ENCODE measurements at regions not wholly inside any gene's neighbourhood (a gene's known extent, or its start where the extent isn't known, plus 50 kb on each side); places are given as distances from the start of the nearest gene placed in this dataset.
A peak's percentile ranks its signal among the peaks of the same experiment; 100 is the strongest.
"Not testable (repeated sequence)": the region's sequence is repeated elsewhere in the genome, so short reads cannot be mapped to it uniquely, and the experiment has no call there.

GRCh38 chr3:102336130-102336529, 98.7 kb upstream of the ZPLD1 start:
- no peak for DNase-seq (ENCODE audit: low read depth)

- DNase-seq (ENCODE audit: low read depth) = no peak
Observed at GRCh38 chr3:102339671-102340070, 95.1 kb upstream of the ZPLD1 start.

GRCh38 chr3:102346897-102347296, 87.9 kb upstream of the ZPLD1 start:
- no peak for DNase-seq (ENCODE audit: low read depth)

- DNase-seq (ENCODE audit: low read depth) = no peak
Observed at GRCh38 chr3:102348904-102349303, 85.9 kb upstream of the ZPLD1 start.

- no peak for DNase-seq (ENCODE audit: low read depth)
Observed at GRCh38 chr3:102353148-102353547, 81.7 kb upstream of the ZPLD1 start.

- no peak for DNase-seq (ENCODE audit: low read depth)
Observed at GRCh38 chr3:102353805-102354204, 81.0 kb upstream of the ZPLD1 start.

GRCh38 chr3:102354818-102355515, 79.8 kb upstream of the ZPLD1 start:
- DNase-seq (ENCODE audit: low read depth) = peak; percentile 34

- no peak for DNase-seq (ENCODE audit: low read depth)
Observed at GRCh38 chr3:102356506-102356905, 78.3 kb upstream of the ZPLD1 start.

GRCh38 chr3:102357313-102357712, 77.5 kb upstream of the ZPLD1 start:
- not testable (repeated sequence) for DNase-seq (ENCODE audit: low read depth)

GRCh38 chr3:102360183-102360860, 74.5 kb upstream of the ZPLD1 start:
- no peak for DNase-seq (ENCODE audit: low read depth)

- DNase-seq (ENCODE audit: low read depth) = no peak
Observed at GRCh38 chr3:102361101-102361500, 73.7 kb upstream of the ZPLD1 start.

- DNase-seq (ENCODE audit: low read depth) = not testable (repeated sequence)
Observed at GRCh38 chr3:102366116-102366515, 68.7 kb upstream of the ZPLD1 start.

- no peak for DNase-seq (ENCODE audit: low read depth)
Observed at GRCh38 chr3:102374863-102375634, 59.8 kb upstream of the ZPLD1 start.

- no peak for DNase-seq (ENCODE audit: low read depth)
Observed at GRCh38 chr3:102378216-102378615, 56.6 kb upstream of the ZPLD1 start.

- not testable (repeated sequence) for DNase-seq (ENCODE audit: low read depth)
Observed at GRCh38 chr3:102382201-102382600, 52.6 kb upstream of the ZPLD1 start.
